Astrocyte of the spinal cord (primary cell): ENCODE measurements at regions not wholly inside any gene's neighbourhood (a gene's known extent, or its start where the extent isn't known, plus 50 kb on each side); places are given as distances from the start of the nearest gene placed in this dataset.

Source experiments
- DNase-seq: peaks from one replicate; pipeline ENCODE4 v3.0.0; 2011; ENCODE audit warnings: low read depth, low spot score
- H3K4me3 ChIP-seq: 2 replicates; pipeline ENCODE4 v1.5.1; 2011; ENCODE audit warnings: low read depth, mild to moderate bottlenecking, low read length, moderate library complexity
- CTCF ChIP-seq: IDR thresholded peaks from 2 replicates; pipeline ENCODE4 v1.5.1; 2012; ENCODE audit warnings: low read depth, mild to moderate bottlenecking, low read length, inconsistent platforms
- in situ Hi-C: cut with HindIII; loops from 2 replicates; pipeline ENCODE4 v1.10.0; 2017; ENCODE audit warnings: low sequenced_read_pairs

DNA sequence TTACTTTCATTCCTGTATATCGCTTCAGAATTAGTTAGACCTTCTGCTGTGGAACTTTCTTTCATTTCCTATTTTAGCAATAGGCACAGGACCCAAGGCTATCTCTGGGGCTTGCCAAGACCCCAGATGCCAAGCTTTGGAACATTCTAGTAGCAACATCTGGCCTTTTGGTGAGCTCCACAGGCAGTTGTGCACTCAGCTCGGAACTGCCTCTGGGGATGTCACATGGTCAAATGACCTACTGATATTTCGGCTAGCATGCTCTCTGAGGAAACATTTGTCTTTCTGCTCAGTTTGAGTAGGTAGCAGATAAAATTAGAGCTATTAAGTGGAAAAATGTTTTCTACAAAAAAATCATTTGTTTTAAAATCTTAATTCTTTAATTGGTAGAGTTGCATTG, 76.6 kb upstream of the ITGA4 start:
- in situ Hi-C loops, result no loop called here
- no peak for TF ChIP-seq CTCF

GRCh38 chr2:181384923-181385322, 72.3 kb upstream of the ITGA4 start:
- in situ Hi-C loops, result no loop called here
- no peak for DNase-seq
- no peak for TF ChIP-seq CTCF
- H3K4me3 ChIP-seq, result no peak overlapping the region

More for the DNA sequence above, 76.6 kb upstream of the ITGA4 start:
- DNase-seq, result no peak
- H3K4me3 ChIP-seq, result no peak overlapping the region

DNA sequence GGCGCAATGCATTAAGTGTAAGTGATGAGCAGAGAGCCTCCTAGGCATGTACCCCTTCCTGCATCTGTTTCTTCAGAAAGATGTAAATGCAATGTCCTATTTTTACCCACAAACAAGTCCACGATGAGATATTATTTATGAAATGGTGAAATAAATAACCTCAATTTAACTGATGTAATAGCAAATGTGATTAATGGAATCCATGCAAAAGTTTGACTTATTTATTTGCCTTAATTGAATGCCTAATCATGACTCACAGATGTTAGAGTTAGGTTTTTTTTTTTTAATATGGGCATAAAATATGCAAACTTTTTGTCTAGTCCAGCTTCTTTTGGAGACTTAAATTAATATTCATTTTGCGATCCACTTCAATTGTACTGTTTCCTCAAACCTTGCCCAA, 67.7 kb upstream of the ITGA4 start:
- H3K4me3 ChIP-seq, result no peak overlapping the region
- no peak for TF ChIP-seq CTCF
- DNase-seq, result no peak
- in situ Hi-C loops, result no loop called here

GRCh38 chr2:181393472-181393871, 63.7 kb upstream of the ITGA4 start:
- TF ChIP-seq CTCF, result no peak
- in situ Hi-C loops, result no loop called here
- peak; percentile 80 for DNase-seq
- H3K4me3 ChIP-seq, result no peak overlapping the region

DNA sequence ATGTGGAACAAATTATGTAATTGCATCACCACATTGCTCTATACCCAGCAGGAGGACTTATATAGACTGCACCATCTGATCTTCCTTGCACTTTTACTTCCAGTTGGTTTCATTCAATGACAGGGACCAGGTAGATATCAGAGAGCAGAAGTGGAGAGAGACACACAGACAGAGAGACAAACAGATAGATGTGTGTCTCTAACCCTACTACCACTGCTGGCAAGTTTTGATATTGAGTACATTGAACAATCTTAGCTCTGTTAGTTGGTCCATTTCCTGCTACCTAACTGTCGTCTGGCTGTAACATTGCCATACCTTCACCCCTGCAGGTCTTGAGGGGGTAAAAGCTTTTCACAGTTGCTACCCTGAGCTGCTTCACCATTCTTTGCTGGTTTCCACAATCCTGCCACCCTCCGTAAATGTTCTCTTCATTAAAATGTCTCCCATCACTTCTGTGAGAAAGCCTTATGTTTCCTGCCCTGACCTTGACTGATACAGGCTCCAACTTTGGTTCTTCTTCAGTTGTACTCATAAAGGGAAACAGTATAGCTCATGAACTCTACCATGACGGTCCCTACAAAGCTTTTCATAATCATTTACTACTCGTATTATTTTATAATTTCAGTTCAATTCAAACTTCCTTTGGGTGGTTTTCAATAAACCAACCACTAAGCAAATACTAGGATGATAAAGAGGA, 62.3 kb upstream of the ITGA4 start:
- no peak for TF ChIP-seq CTCF
- H3K4me3 ChIP-seq, result no peak overlapping the region
- DNase-seq, result no peak
- in situ Hi-C loops, result no loop called here

- no peak for TF ChIP-seq CTCF
- no peak for DNase-seq
- in situ Hi-C loops, result no loop called here
- no peak overlapping the region for H3K4me3 ChIP-seq
Observed at GRCh38 chr2:181395851-181396250, 61.3 kb upstream of the ITGA4 start.
